Endothelial cell of umbilical vein (primary cell): ENCODE measurements at regions not wholly inside any gene's neighbourhood (a gene's known extent, or its start where the extent isn't known, plus 50 kb on each side); places are given as distances from the start of the nearest gene placed in this dataset.

Experiments used
- BruUV-seq: library from RNA; stranded (reverse); fragments of 400-500 nt; replicated peaks from 2 replicates; lab custom pipeline; 2021; lab: Mats Ljungman, UMichigan
- CTCF ChIA-PET: fragments of 300-600, 350-600 bp; sonication (Branson Sonifier 250); formaldehyde crosslinking; loops from one replicate; lab custom pipeline; 2021; ENCODE audit warnings: antibody characterized with exemption, inconsistent platforms; lab: Charles Lee
- POLR2A ChIA-PET: fragments of 300-600, 350-600 bp; sonication (Branson Sonifier 250); formaldehyde crosslinking; loops from one replicate; lab custom pipeline; 2021; ENCODE audit warnings: antibody characterized with exemption, inconsistent platforms; lab: Charles Lee
- DNase-seq: peaks from one replicate; pipeline ENCODE4 v3.0.0-alpha.2; 2011; ENCODE audit warnings: low read depth, low spot score
- FAIRE-seq: peaks from 2 replicates; lab custom pipeline; 2011; peaks lifted over from hg19 to GRCh38; lab: Jason Lieb, UNC
- H2AFZ ChIP-seq: 2 replicates; pipeline ENCODE4 v1.6.0; 2012; ENCODE audit warnings: low read depth, low read length, control low read depth, inconsistent platforms
- H3K27ac ChIP-seq: 2 replicates; pipeline ENCODE4 v1.5.1; 2011; ENCODE audit warnings: low read depth, mild to moderate bottlenecking, control low read depth, low read length, moderate library complexity; ENCODE audit not compliant: insufficient read depth
- H3K27me3 ChIP-seq, 2 experiments: 2 replicates each; pipeline versions ENCODE4 v1.6.0 to v1.6.1; 2011; ENCODE audit warnings: low read length in 2 of 2, mixed read lengths in 1 of 2; ENCODE audit not compliant: control insufficient read depth in 2 of 2, insufficient read depth in 2 of 2
- H3K36me3 ChIP-seq, 2 experiments: 2 replicates in 1 of 2; 3 replicates in 1 of 2; pipeline ENCODE4 v1.5.1; 2011; ENCODE audit warnings: low read length in 2 of 2, mild to moderate bottlenecking in 1 of 2, moderate library complexity in 1 of 2; ENCODE audit not compliant: control insufficient read depth in 2 of 2, insufficient read depth in 2 of 2; ENCODE audit errors: extremely low read depth in 1 of 2
- H3K4me1 ChIP-seq: 3 replicates; pipeline ENCODE4 v1.5.1; 2011; ENCODE audit warnings: mild to moderate bottlenecking, low read length; ENCODE audit not compliant: control insufficient read depth, insufficient read depth; ENCODE audit errors: extremely low read depth
- H3K4me2 ChIP-seq: 2 replicates; pipeline ENCODE4 v1.6.1; 2011; ENCODE audit warnings: low read length, control low read depth, mixed read lengths; ENCODE audit not compliant: insufficient read depth
- H3K4me3 ChIP-seq, 3 experiments: fragments of 200-600 bp in 1 of 3; sonication (generic), shearing (Covaris generic) in 1 of 3; replicated peaks in 1 of 3; 2 replicates each; pipeline ENCODE4 v1.5.1; 2011 to 2016; ENCODE audit warnings: control low read depth in 3 of 3, low read length in 3 of 3, mild to moderate bottlenecking in 2 of 3, inconsistent platforms in 1 of 3, low read depth in 1 of 3, moderate library complexity in 1 of 3; ENCODE audit not compliant: insufficient read depth in 1 of 3
- H3K79me2 ChIP-seq: 2 replicates; pipeline ENCODE4 v1.6.0; 2012; ENCODE audit warnings: low read length, inconsistent platforms; ENCODE audit not compliant: control insufficient read depth, insufficient read depth
- H3K9ac ChIP-seq: replicated peaks from 2 replicates; pipeline ENCODE3; 2011; ENCODE audit warnings: low read length, control low read depth; ENCODE audit not compliant: insufficient read depth; ENCODE audit errors: extremely low read depth
- H3K9me1 ChIP-seq: replicated peaks from 3 replicates; pipeline ENCODE4 v1.6.0; 2011; ENCODE audit warnings: mild to moderate bottlenecking, low read length; ENCODE audit not compliant: control insufficient read depth, insufficient read depth; ENCODE audit errors: extremely low read depth
- H3K9me3 ChIP-seq: replicated peaks from 2 replicates; pipeline ENCODE4 v1.5.1; 2012; ENCODE audit warnings: low read length, inconsistent platforms; ENCODE audit not compliant: control insufficient read depth, insufficient read depth
- H4K20me1 ChIP-seq: replicated peaks from 2 replicates; pipeline ENCODE3; 2011; ENCODE audit warnings: mild to moderate bottlenecking, low read length; ENCODE audit not compliant: control insufficient read depth, insufficient read depth; ENCODE audit errors: extremely low read depth
- CTCF ChIP-seq, 2 donors: IDR thresholded peaks; 1 replicate in 1 of 2; 2 replicates in 1 of 2; pipeline ENCODE4 v1.5.1; 2011; ENCODE audit warnings: low read length in 2 of 2, mild to moderate bottlenecking in 2 of 2, moderate library complexity in 2 of 2, control low read depth in 1 of 2, inconsistent platforms in 1 of 2, low read depth in 1 of 2; ENCODE audit not compliant: insufficient read depth in 1 of 2; ENCODE audit errors: extremely low read depth in 1 of 2
- EZH2 ChIP-seq: IDR thresholded peaks from 2 replicates; pipeline ENCODE4 v1.6.1; 2012; ENCODE audit warnings: borderline replicate concordance, low read depth, mild to moderate bottlenecking, moderate library complexity, low read length, inconsistent platforms; ENCODE audit not compliant: severe bottlenecking
- FOS ChIP-seq: IDR thresholded peaks from 2 replicates; pipeline ENCODE4 v1.6.1; 2011; ENCODE audit warnings: mild to moderate bottlenecking, low read length, moderate library complexity, borderline replicate concordance; ENCODE audit not compliant: insufficient read depth
- GATA2 ChIP-seq: IDR thresholded peaks from 2 replicates; pipeline ENCODE4 v1.7.0; 2011; ENCODE audit warnings: low read depth, mild to moderate bottlenecking, moderate library complexity, mixed read lengths, low read length; ENCODE audit not compliant: insufficient read length, insufficient read depth
- JUN ChIP-seq: IDR thresholded peaks from 2 replicates; pipeline ENCODE4 v1.6.1; 2011; ENCODE audit warnings: borderline replicate concordance, low read depth; ENCODE audit not compliant: insufficient read length, insufficient read depth
- MAX ChIP-seq: IDR thresholded peaks from 2 replicates; pipeline ENCODE4 v1.6.1; 2011; ENCODE audit not compliant: insufficient read depth, insufficient read length
- MYC ChIP-seq: IDR thresholded peaks from one replicate; pipeline ENCODE4 v1.6.1; 2011; ENCODE audit warnings: mild to moderate bottlenecking, low read depth, low read length
- POLR2A ChIP-seq: IDR thresholded peaks from 2 replicates; pipeline ENCODE4 v1.6.1; 2012; ENCODE audit warnings: low read depth, mild to moderate bottlenecking, control low read depth, low read length
- POLR2AphosphoS5 ChIP-seq: IDR thresholded peaks from 2 replicates; pipeline ENCODE4 v1.6.1; 2012; ENCODE audit warnings: low read depth, mild to moderate bottlenecking, control low read depth, low read length, moderate library complexity; ENCODE audit not compliant: insufficient read depth
- dilution Hi-C: fragments of 300-500 bp; cut with MboI; formaldehyde crosslinking; loops from one replicate; pipeline ENCODE4 v1.15.0; 2019; ENCODE audit warnings: low sequenced_read_pairs; ENCODE audit not compliant: extremely low pct_ligation_motif_present
- intact Hi-C: fragments of 100-400 bp; cut with micrococcal nuclease; formaldehyde crosslinking; loops from one replicate; pipeline ENCODE4 v1.10.0; 2022

- Histone ChIP-seq H3K27ac (no peak overlapping the region), H3K9me3 (peaks cover 4% of the 10 kb centered on the region), H3K4me1 (no peaks in the 10 kb centered on the region), H3K9me1 (no peaks in the 10 kb centered on the region), H3K4me2 (no peak overlapping the region), H4K20me1 (no peaks in the 10 kb centered on the region), H2AFZ (no peak overlapping the region), H3K36me3 (no peaks in the 10 kb centered on the region), H3K27me3 (no peaks in the 10 kb centered on the region), H3K79me2 (no peaks in the 10 kb centered on the region), H3K9ac (no peak overlapping the region), H3K4me3 (no peak overlapping the region)
- FAIRE-seq (no peak), DNase-seq (no peak)
- ChIA-PET CTCF (no interaction called here), POLR2A (no interaction called here)
- TF ChIP-seq EZH2 (no peak), POLR2AphosphoS5 (no peak), GATA2 (no peak), JUN (no peak), MYC (no peak), MAX (no peak), FOS (no peak), CTCF (IDR thresholded peaks at IDR 0.05; ENCODE audit: extremely low read depth in 1 of 2, insufficient read depth in 1 of 2, low read depth in 1 of 2, low read length in 2 of 2) (no peak), POLR2A (no peak)
- intact Hi-C loops (no loop called here), dilution Hi-C loops (no loop called here)
- BruUV-seq, result no TSS peak
These were observed 282.8 kb downstream of the TFAP2C start for GRCh38 chr20:56911946-56912345.
